DND-41 (cell line): ENCODE measurements at regions not wholly inside any gene's neighbourhood (a gene's known extent, or its start where the extent isn't known, plus 50 kb on each side); places are given as distances from the start of the nearest gene placed in this dataset.

Experiments
- CTCF ChIP-seq: IDR thresholded peaks from 2 replicates; pipeline ENCODE4 v1.5.1; 2012; ENCODE audit warnings: borderline replicate concordance, low read length, moderate library complexity, mild to moderate bottlenecking; ENCODE audit not compliant: poor library complexity, severe bottlenecking; ENCODE audit errors: extremely low read depth
- EZH2 ChIP-seq: IDR thresholded peaks from 3 replicates; pipeline ENCODE4 v1.6.1; 2012; ENCODE audit warnings: borderline replicate concordance, low read depth, mild to moderate bottlenecking, moderate library complexity, low read length, inconsistent platforms; ENCODE audit not compliant: severe bottlenecking

GRCh38 chr10:107686095-107686494 is 521.6 kb upstream of the SORCS1 start:
- TF ChIP-seq CTCF = no peak
- no peak for TF ChIP-seq EZH2
